HG02852 (cell line): ENCODE measurements at regions not wholly inside any gene's neighbourhood (a gene's known extent, or its start where the extent isn't known, plus 50 kb on each side); places are given as distances from the start of the nearest gene placed in this dataset.
"Not testable (repeated sequence)": the region's sequence is repeated elsewhere in the genome, so short reads cannot be mapped to it uniquely, and the experiment has no call there.

Experiments used
- ATAC-seq: cut with Tn5 transposase; IDR thresholded peaks from one replicate; pipeline ENCODE4 v1.9.1; 2021; ENCODE audit warnings: mild to moderate bottlenecking, moderate library complexity; ENCODE audit not compliant: unreplicated experiment

DNA sequence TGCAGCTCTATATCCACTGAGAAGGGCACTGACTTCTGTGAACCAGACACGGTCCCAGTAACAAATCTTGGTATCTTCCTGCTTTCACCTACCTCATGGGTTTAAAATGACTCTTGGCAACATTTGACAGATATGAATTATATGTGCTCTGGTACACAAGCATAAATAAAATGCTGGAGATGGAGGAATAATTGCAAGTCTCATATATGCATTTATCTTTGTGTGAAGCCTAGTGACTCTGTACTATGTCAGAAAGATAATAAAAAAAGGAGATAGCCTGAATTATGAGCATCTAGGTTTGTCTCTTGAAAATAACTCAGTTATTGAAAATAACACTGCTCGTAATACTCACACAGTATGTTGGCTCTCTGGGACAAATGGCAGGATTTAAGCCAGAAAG is 167.1 kb upstream of the CRBN start:
- no peak for ATAC-seq

- no peak for ATAC-seq
Measured at GRCh38 chr3:3342141-3342540, 162.7 kb upstream of the CRBN start.

GRCh38 chr3:3340965-3341895 is 161.7 kb upstream of the CRBN start:
- ATAC-seq: no peak

DNA sequence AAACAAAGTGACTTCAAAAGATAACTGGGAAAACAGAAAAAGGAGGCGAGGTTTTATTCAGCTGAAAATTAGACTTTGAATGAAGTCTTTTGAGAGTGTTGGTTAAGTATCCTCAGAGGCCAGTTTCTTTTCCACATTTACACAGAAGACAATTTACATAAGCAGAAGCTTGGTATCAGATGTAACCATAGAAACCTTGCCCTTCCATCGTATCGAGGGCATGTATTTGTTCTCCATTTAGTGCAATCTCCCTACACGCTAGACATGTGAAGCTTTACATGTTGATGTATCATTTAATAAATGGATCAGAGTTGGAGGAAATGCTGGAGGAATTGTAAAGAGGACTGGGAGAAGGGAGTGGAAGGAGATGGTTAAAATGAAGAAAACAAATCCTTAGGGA is 161.0 kb upstream of the CRBN start:
- ATAC-seq: no peak

- no peak for ATAC-seq
Measured at GRCh38 chr3:3335903-3336302, 156.4 kb upstream of the CRBN start.

DNA sequence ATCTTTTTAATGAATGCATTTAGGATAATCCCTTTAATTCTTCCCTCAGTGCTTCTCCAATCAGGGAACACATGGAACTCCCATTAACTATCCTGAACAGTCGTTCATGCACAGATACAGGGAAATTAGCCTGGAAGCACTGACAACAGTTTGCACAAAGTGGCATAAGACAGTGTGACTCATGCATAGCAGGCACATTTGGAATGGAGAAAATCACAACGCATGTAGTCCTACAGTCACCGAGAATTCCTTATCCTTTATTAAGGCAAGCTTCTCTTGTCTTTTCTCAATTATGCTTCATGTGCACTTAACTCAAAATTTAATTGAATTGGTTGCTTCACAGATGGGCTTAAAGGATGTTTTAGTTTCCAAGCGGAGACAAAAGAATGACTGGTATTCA is 155.0 kb upstream of the CRBN start:
- ATAC-seq: no peak

DNA sequence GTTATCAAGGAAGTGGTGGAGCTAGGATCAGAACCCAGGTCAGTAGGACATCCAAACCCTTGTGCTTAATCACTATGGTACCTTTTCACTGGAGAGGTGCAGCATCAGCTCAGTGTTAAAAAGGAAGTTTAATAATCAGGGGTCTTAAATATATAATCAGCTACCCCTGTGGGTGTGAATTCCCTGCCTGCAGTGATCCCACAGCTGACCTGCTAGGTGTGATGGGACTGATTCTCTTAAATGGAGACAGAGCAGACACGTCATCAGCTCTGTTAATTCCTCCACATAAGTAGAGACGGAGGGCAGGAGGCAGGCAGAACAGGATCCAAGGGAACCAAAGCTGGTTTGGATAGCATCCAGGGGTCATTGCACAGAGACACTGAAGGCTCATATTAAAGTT is 154.1 kb upstream of the CRBN start:
- ATAC-seq: no peak

- no peak for ATAC-seq
Measured at GRCh38 chr3:3316521-3316920, 137.0 kb upstream of the CRBN start.

- no peak for ATAC-seq
Measured at GRCh38 chr3:3315846-3316245, 136.4 kb upstream of the CRBN start.

DNA sequence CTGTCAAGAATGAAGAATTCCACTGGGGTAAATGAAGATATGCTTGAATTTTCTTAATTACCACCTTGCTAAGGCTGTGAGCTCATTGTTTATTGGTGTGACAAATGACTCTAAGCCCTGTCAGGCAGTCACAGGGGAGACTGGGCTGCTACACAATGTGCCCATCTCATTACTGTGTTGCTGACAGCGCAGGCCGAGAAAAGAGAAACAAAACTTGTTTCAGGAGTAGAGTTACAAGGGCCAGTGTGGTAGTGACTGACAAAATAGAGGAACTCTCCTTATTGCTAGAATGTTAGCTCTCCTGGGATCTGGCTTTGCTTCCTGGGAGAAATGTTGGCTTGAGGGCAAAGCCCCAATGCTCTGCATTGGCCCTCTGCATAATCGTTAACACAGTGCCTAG is 130.4 kb upstream of the CRBN start:
- ATAC-seq: no peak

- no peak for ATAC-seq
Measured at GRCh38 chr3:3308809-3309208, 129.3 kb upstream of the CRBN start.

DNA sequence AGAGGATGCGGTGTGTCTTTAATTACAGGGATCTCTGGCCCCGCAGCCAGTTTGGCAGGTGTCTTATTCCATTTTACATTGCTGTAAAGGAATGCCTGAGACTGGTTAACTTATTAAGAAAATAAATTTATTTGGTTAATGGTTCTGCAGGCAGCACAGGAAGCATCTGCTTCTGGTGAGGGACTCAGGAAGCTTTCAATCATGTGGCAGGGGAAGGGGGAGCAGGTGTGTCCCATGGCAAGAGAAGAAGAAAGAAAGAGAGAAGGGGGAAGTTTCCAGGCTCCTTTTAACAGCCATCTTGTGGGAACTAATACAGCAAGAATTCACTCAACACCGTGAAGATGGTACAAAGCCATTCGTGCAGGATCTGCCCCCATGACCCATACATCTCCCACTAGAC is 128.0 kb upstream of the CRBN start:
- ATAC-seq: no peak

GRCh38 chr3:3305841-3306240 is 126.3 kb upstream of the CRBN start:
- ATAC-seq: no peak

- no peak for ATAC-seq
Measured at GRCh38 chr3:3305084-3305483, 125.6 kb upstream of the CRBN start.

- ATAC-seq: no peak
Measured at GRCh38 chr3:3303636-3304035, 124.1 kb upstream of the CRBN start.

GRCh38 chr3:3302964-3303363 is 123.5 kb upstream of the CRBN start:
- ATAC-seq: no peak

GRCh38 chr3:3301476-3301875 is 122.0 kb upstream of the CRBN start:
- ATAC-seq: no peak

DNA sequence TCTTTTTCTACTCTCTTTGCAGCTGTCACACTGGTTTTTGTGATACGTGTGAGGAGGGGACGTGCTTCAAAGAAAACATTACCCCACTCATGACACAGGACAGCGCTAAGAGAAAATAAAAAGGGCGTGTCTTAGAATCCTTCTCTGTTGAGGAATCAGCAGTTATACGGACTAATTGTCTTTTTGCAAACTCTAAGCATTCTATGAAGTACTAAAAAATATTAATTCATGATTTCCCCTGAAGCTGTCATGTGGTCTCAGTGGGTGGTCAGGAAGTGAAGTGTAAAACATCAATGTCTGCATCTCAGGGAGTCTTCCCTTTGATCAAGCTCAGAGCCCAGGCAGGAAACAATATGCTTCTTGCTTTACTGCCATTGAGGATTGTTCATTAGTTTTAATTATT is 117.5 kb upstream of the CRBN start:
- ATAC-seq: no peak

DNA sequence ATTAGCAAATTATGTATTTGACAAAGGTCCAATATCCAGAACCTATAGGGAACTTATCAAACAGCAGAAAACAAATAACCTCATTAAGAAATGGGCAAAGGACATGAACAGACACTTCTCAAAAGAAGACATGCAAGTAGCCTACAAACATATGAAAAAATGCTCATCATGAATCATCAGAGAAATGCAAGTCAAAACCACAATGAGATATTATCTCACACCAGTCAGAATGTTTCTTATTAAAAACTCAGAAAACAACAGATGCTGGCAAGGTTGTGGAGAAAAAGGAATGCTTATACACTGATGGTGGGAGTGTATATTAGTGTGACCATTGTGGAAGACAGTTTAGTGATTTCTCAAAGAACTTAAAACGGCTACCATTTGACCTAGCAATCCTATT is 116.1 kb upstream of the CRBN start:
- ATAC-seq: no peak

GRCh38 chr3:3291756-3292283 is 112.3 kb upstream of the CRBN start:
- ATAC-seq: not testable (repeated sequence)

DNA sequence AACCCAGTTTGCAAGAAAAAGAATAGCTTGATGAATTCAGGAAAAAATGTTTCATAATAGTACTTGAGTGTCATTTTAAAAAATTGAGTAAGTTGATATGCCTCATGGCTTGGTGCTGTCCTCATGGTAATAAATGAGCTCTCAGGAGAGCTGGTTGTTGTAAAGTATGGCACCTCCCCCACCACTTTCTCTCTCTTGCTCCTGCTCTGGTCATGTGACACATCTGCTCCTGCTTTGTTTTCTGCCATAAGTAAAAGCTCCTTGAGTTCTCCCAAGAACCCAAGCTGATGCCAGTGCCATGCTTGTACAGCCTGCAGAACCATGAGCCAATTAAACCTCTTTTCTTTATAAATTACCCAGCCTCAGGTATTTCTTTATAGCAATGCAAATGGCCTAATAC is 108.8 kb upstream of the CRBN start:
- ATAC-seq: no peak

GRCh38 chr3:3286014-3286413 is 106.5 kb upstream of the CRBN start:
- no peak for ATAC-seq

DNA sequence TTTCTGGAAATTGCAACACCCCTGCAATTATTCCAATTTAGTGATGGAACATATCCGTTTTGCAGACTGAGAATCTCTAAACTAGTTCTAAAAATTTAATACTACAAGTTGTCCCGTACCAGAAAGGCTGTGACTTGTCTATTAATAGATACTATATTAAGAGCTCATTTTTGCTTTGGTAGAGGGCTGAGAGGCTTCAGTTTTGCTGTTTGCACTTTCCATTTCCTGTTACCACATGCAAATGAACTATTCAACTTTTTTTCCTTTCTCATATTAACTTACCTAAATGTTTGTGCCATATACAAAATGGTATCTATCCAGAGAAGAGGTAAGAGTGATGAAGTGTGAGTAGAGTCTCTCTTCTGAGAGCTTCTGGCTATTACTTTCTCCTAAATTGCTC is 101.5 kb upstream of the CRBN start:
- ATAC-seq: peak; percentile 64
